ENCODE measurements at regions not wholly inside any gene's neighbourhood (a gene's known extent, or its start where the extent isn't known, plus 50 kb on each side); places are given as distances from the start of the nearest gene placed in this dataset.

DNA sequence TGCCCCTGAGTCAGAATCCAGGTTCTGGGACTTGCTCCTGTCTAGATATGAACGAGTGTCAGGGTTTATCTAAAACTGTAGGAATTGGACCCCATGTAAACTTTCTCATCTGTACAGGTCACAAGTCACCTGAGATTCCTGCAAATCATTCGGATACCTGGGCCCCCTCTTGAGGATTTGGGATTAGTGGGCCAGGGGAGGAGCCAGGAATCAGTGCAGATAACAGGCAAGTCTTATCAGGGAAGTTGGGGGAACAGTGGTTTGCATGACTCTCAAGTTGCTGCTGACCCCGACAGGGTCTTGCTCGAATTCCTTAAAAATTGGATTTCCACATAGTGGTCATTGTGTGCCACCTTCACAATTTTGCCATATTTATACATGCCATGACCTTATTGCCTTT, 188.4 kb upstream of the LYZL1 start:
- no peak for TF ChIP-seq POLR2A (IDR thresholded peaks at IDR 0.05)
- TF ChIP-seq, protein P1, sequence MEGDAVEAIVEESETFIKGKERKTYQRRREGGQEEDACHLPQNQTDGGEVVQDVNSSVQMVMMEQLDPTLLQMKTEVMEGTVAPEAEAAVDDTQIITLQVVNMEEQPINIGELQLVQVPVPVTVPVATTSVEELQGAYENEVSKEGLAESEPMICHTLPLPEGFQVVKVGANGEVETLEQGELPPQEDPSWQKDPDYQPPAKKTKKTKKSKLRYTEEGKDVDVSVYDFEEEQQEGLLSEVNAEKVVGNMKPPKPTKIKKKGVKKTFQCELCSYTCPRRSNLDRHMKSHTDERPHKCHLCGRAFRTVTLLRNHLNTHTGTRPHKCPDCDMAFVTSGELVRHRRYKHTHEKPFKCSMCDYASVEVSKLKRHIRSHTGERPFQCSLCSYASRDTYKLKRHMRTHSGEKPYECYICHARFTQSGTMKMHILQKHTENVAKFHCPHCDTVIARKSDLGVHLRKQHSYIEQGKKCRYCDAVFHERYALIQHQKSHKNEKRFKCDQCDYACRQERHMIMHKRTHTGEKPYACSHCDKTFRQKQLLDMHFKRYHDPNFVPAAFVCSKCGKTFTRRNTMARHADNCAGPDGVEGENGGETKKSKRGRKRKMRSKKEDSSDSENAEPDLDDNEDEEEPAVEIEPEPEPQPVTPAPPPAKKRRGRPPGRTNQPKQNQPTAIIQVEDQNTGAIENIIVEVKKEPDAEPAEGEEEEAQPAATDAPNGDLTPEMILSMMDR (IDR thresholded peaks at IDR 0.05), result no peak
- intact Hi-C loops (cut with DNase I), result no loop called here
- DNase-seq (no peak), ATAC-seq (no peak)
- Histone ChIP-seq H3K4me1 (peaks cover 5% of the 10 kb centered on the region), H3K27ac (no peak overlapping the region), H3K9me3 (no peaks in the 10 kb centered on the region), H3K36me3 (replicated peaks in 1 of 2; ENCODE audit: insufficient read depth in 1 of 2, low read depth in 2 of 2) (no peaks in the 10 kb centered on the region), H3K27me3 (no peaks in the 10 kb centered on the region), H3K4me3 (no peak overlapping the region)
- WGBS, 2 donors, result 47 to 64% methylated on average over 4 of the region's 4 CpGs

DNA sequence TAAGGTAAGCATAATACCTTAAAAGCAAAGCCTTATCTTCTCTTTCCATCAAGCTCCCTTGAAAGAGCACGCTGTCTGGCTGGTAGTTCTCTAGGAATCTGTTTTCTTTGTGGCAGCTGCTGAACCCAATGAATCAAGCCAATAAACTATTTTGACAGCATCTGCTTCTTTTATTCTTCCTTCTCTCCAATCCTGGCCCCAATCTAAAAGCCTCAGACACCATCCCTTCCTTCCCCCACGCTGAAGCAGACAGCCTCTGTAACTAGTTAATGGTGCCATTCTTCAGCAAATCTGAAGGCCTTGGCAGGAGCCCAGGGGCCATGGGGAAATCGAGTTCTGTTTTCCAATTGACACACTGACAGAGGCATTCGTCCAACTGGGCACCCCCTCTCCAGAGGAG, 186.6 kb upstream of the LYZL1 start:
- Histone ChIP-seq H3K27ac (no peak overlapping the region), H3K4me1 (peaks cover 7% of the 10 kb centered on the region), H3K4me3 (no peak overlapping the region), H3K9me3 (no peaks in the 10 kb centered on the region), H3K36me3 (replicated peaks in 1 of 2; ENCODE audit: insufficient read depth in 1 of 2, low read depth in 2 of 2) (no peaks in the 10 kb centered on the region), H3K27me3 (no peaks in the 10 kb centered on the region)
- ATAC-seq (no peak), DNase-seq (peak in 1 of 4 donors; percentile 8)
- TF ChIP-seq POLR2A (IDR thresholded peaks at IDR 0.05), result no peak
- TF ChIP-seq, protein P1 (IDR thresholded peaks at IDR 0.05), result no peak
- intact Hi-C loops (cut with DNase I), result no loop called here
- WGBS, 2 donors, result 23 to 31% methylated on average over 4 of the region's 4 CpGs

DNA sequence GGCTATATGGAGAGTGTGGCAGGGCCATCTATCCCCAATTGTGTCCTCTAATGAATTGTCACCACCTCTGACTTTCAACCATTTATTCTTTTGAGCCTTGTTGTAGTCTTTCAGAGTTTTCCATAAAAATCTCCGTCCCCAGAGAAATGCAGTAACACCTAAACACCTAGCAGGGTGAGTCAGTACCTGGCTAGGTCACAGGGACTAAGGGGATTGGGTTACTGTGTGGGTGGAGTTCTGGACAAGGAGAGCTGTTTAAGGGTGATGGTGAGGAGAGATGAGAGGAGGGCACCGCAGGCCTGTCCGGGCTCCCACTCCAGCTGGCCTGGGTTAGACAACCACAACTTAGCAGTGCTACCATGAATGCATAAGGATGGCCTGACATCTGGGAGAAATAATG, 186.2 kb upstream of the LYZL1 start:
- WGBS, 2 donors, result 67 to 75% methylated on average over 3 of the region's 3 CpGs
- no peak for ATAC-seq

DNA sequence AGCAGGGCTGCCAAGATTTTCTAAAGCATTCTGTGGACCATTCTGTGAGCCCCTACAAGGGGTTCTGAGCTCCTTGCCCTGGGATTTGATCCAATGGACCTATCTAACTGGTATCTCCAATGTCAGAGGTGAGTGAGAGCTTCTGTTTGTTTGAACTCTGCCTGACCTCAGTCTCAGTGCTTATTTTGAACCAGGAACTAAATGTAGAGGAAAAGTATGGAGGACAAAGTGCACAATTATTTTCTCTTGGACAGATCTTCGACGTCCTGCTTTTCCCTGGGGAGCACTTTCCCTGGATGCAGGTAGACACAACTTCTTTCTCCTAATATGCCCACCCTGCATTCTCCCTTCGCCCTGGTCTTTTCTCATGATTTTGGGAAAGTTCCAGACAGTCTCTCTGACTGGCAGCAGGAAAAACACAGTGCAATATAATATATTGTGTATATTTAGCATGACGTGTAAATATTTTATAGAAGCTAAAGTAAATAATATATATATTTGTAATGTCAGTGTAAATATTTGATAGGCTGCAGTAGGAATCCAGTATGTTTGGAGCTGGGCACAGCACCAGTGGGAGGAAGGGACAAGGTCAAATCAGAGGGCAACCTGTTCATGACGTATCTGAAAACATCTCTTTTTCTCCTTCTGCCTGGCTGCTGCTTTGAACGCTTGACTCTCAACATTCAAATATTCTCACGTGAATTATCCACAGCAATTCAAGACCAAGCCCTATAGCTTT, 184.0 kb upstream of the LYZL1 start:
- H3K36me3 ChIP-seq (replicated peaks in 1 of 2; ENCODE audit: insufficient read depth in 1 of 2, low read depth in 2 of 2), result no peaks in the 10 kb centered on the region

More for the DNA sequence above, 186.2 kb upstream of the LYZL1 start:
- no peak overlapping the region for H3K4me3 ChIP-seq
- intact Hi-C loops (cut with DNase I), result no loop called here
- no peak overlapping the region for H3K27ac ChIP-seq
- peaks cover 7% of the 10 kb centered on the region for H3K4me1 ChIP-seq
- H3K36me3 ChIP-seq (replicated peaks in 1 of 2; ENCODE audit: insufficient read depth in 1 of 2, low read depth in 2 of 2), result no peaks in the 10 kb centered on the region
- DNase-seq, result no peak
- TF ChIP-seq, protein P1 (IDR thresholded peaks at IDR 0.05), result no peak
- no peak for TF ChIP-seq POLR2A (IDR thresholded peaks at IDR 0.05)
- H3K27me3 ChIP-seq, result no peaks in the 10 kb centered on the region
- no peaks in the 10 kb centered on the region for H3K9me3 ChIP-seq

More for the DNA sequence above, 184.0 kb upstream of the LYZL1 start:
- 18 to 25% methylated on average over 7 of the region's 7 CpGs for WGBS, 2 donors
- no peaks in the 10 kb centered on the region for H3K9me3 ChIP-seq
- H3K27me3 ChIP-seq, result no peaks in the 10 kb centered on the region
- no peak for ATAC-seq
- peaks cover 7% of the 10 kb centered on the region for H3K4me1 ChIP-seq
- peak overlapping the region in 1 of 4 donors; percentile 42 for H3K27ac ChIP-seq
- DNase-seq, result no peak
- intact Hi-C loops (cut with DNase I), result no loop called here
- TF ChIP-seq POLR2A (IDR thresholded peaks at IDR 0.05), result no peak
- TF ChIP-seq, protein P1 (IDR thresholded peaks at IDR 0.05), result no peak
- H3K4me3 ChIP-seq, result no peak overlapping the region
